Tibial nerve (tissue), 4 donors: ENCODE measurements at regions not wholly inside any gene's neighbourhood (a gene's known extent, or its start where the extent isn't known, plus 50 kb on each side); places are given as distances from the start of the nearest gene placed in this dataset.

Source experiments
- DNase-seq, 2 donors: peaks; one replicate each; pipeline ENCODE4 v3.0.0-alpha.2; 2019; ENCODE audit warnings: low spot score in 2 of 2
- H3K27ac ChIP-seq, 4 donors: fragments of 200-600 bp; sonication (generic) in 3 of 4; one replicate each; pipeline ENCODE4 v1.5.1; 2017 to 2019; ENCODE audit warnings: mild to moderate bottlenecking in 1 of 4
- H3K27me3 ChIP-seq, 2 donors: fragments of 200-600 bp; sonication (generic) in 1 of 2; one replicate each; pipeline versions ENCODE4 v1.5.1 to v1.6.0; 2017 to 2019
- H3K36me3 ChIP-seq, 3 donors: fragments of 200-600 bp; sonication (generic); one replicate each; pipeline ENCODE4 v1.5.1; 2018 to 2019
- H3K4me1 ChIP-seq, 4 donors: fragments of 200-600 bp; sonication (generic) in 3 of 4; one replicate each; pipeline ENCODE4 v1.5.1; 2017 to 2019
- H3K4me3 ChIP-seq, 4 donors: fragments of 200-600 bp; sonication (generic) in 3 of 4; one replicate each; pipeline ENCODE4 v1.5.1; 2017 to 2019; ENCODE audit warnings: mild to moderate bottlenecking in 1 of 4, moderate library complexity in 1 of 4
- H3K9me3 ChIP-seq, 4 donors: fragments of 200-600 bp; sonication (generic) in 3 of 4; one replicate each; pipeline ENCODE4 v1.5.1; 2017 to 2019
- CTCF ChIP-seq, 5 experiments: fragments of 200-600 bp in 3 of 5; fragments of 450-650 bp in 2 of 5; sonication (generic) in 3 of 5; IDR thresholded peaks; one replicate each; pipeline ENCODE4 v1.5.1; 2016 to 2019; ENCODE audit warnings: antibody characterized with exemption in 5 of 5, mild to moderate bottlenecking in 3 of 5, moderate library complexity in 2 of 5
- EP300 ChIP-seq, 2 donors: sonication (generic); formaldehyde crosslinking; IDR thresholded peaks; one replicate each; pipeline ENCODE4 v1.6.1; 2017; ENCODE audit warnings: antibody characterized with exemption in 2 of 2, mild to moderate bottlenecking in 1 of 2
- POLR2A ChIP-seq, 2 donors: fragments of 450-650 bp; IDR thresholded peaks; one replicate each; pipeline ENCODE4 v1.6.1; 2017; ENCODE audit warnings: antibody characterized with exemption in 2 of 2, mild to moderate bottlenecking in 2 of 2, moderate library complexity in 2 of 2
- WGBS, 2 donors: methylation state at CpG; one replicate each; pipeline ENCODE4 v1.1.5; 2018; 5-methylcytosine and 5-hydroxymethylcytosine counted together

GRCh38 chr15:95327183-95327525 lies 1003.3 kb upstream of the NR2F2 start:
- DNase-seq, result no peak
- H3K27me3 ChIP-seq, result no peaks in the 10 kb centered on the region
- peak overlapping the region; percentile 93 to 99 (median 96) for H3K27ac ChIP-seq
- H3K9me3 ChIP-seq, result no peaks in the 10 kb centered on the region
- 6 to 7% methylated on average over 10 of the region's 10 CpGs for WGBS, 2 donors
- H3K4me1 ChIP-seq, result peaks cover 0 to 44% (median 3%) of the 10 kb centered on the region in 4 donors
- TF ChIP-seq POLR2A (IDR thresholded peaks at IDR 0.05) (no peak), CTCF (IDR thresholded peaks at IDR 0.05) (no peak), EP300 (IDR thresholded peaks at IDR 0.05) (no peak)
- H3K36me3 ChIP-seq, result no peaks in the 10 kb centered on the region
- peak overlapping the region; percentile 43 to 75 (median 60) for H3K4me3 ChIP-seq

GRCh38 chr15:95327661-95328060 lies 1002.8 kb upstream of the NR2F2 start:
- peak overlapping the region; percentile 93 to 99 (median 96) for H3K27ac ChIP-seq
- DNase-seq, result peak in 1 of 2 donors; percentile 55
- no peaks in the 10 kb centered on the region for H3K27me3 ChIP-seq
- 11 to 14% methylated on average over 10 of the region's 10 CpGs for WGBS, 2 donors
- H3K4me1 ChIP-seq, result peaks cover 0 to 42% (median 3%) of the 10 kb centered on the region in 4 donors
- no peaks in the 10 kb centered on the region for H3K36me3 ChIP-seq
- no peak for TF ChIP-seq CTCF (IDR thresholded peaks at IDR 0.05)
- TF ChIP-seq EP300 (IDR thresholded peaks at IDR 0.05), result peak in 1 of 2 donors; percentile 82
- peak overlapping the region; percentile 43 to 75 (median 60) for H3K4me3 ChIP-seq
- no peaks in the 10 kb centered on the region for H3K9me3 ChIP-seq

- H3K27ac ChIP-seq, result peak overlapping the region; percentile 93 to 99 (median 96)
Measured at GRCh38 chr15:95328559-95328958, 1001.9 kb upstream of the NR2F2 start.

GRCh38 chr15:95329362-95329761 lies 1001.1 kb upstream of the NR2F2 start:
- whole genome bisulfite sequencing, 2 donors, result 22 to 28% methylated on average over 8 of the region's 8 CpGs
- Histone ChIP-seq H3K4me1 (peaks cover 0 to 26% (median 0%) of the 10 kb centered on the region in 4 donors), H3K27me3 (no peaks in the 10 kb centered on the region), H3K27ac (peak overlapping the region; percentile 93 to 99 (median 96)), H3K36me3 (no peaks in the 10 kb centered on the region), H3K9me3 (no peaks in the 10 kb centered on the region), H3K4me3 (peak overlapping the region; percentile 16 to 75 (median 46))
- peak in 1 of 2 donors; percentile 84 for TF ChIP-seq EP300 (IDR thresholded peaks at IDR 0.05)
- TF ChIP-seq CTCF (IDR thresholded peaks at IDR 0.05), result no peak
- peak in 1 of 2 donors; percentile 13 for DNase-seq

More at GRCh38 chr15:95328559-95328958, 1001.9 kb upstream of the NR2F2 start:
- no peaks in the 10 kb centered on the region for H3K36me3 ChIP-seq
- no peak for DNase-seq
- no peaks in the 10 kb centered on the region for H3K9me3 ChIP-seq
- TF ChIP-seq POLR2A (IDR thresholded peaks at IDR 0.05), result no peak
- peak in 3 of 5 experiments; percentile 6 to 63 (median 52) for TF ChIP-seq CTCF (IDR thresholded peaks at IDR 0.05)
- 32 to 35% methylated on average over 3 of the region's 3 CpGs for WGBS, 2 donors
- H3K4me1 ChIP-seq, result peaks cover 0 to 33% (median under 1%) of the 10 kb centered on the region in 4 donors
- H3K4me3 ChIP-seq, result peak overlapping the region; percentile 3 to 75 (median 52)
- no peaks in the 10 kb centered on the region for H3K27me3 ChIP-seq

GRCh38 chr15:95341686-95342085 lies 988.8 kb upstream of the NR2F2 start:
- no peaks in the 10 kb centered on the region for H3K4me1 ChIP-seq
- no peak overlapping the region for H3K27ac ChIP-seq
- no peaks in the 10 kb centered on the region for H3K9me3 ChIP-seq
- no peaks in the 10 kb centered on the region for H3K27me3 ChIP-seq
- H3K4me3 ChIP-seq, result no peak overlapping the region
- 91 to 93% methylated on average over 6 of the region's 6 CpGs for WGBS, 2 donors
- no peaks in the 10 kb centered on the region for H3K36me3 ChIP-seq
- TF ChIP-seq EP300 (IDR thresholded peaks at IDR 0.05), result no peak
- TF ChIP-seq CTCF (IDR thresholded peaks at IDR 0.05), result no peak
- TF ChIP-seq POLR2A (IDR thresholded peaks at IDR 0.05), result no peak
- no peak for DNase-seq
